A549 (cell line): ENCODE measurements at regions not wholly inside any gene's neighbourhood (a gene's known extent, or its start where the extent isn't known, plus 50 kb on each side); places are given as distances from the start of the nearest gene placed in this dataset.
A peak's percentile ranks its signal among the peaks of the same experiment; 100 is the strongest.

Source experiments
- ATAC-seq, 2 experiments: fragments of 200-7000 bp in 1 of 2; fragments of >200 bp in 1 of 2; cut with Nextera tagmentation in 1 of 2; cut with Tn5 transposase in 1 of 2; 3 replicates each; pipeline versions ENCODE4 v1.8.0 to v1.9.1; 2018 to 2020; ENCODE audit warnings: mild to moderate bottlenecking in 1 of 2, moderate library complexity in 1 of 2
- CTCF ChIA-PET: fragments of 300-600 bp; sonication (Branson Sonifier 250); formaldehyde crosslinking; extraction: SDS; loops from one replicate; lab custom pipeline; 2021; ENCODE audit warnings: antibody characterized with exemption, inconsistent platforms; lab: Yijun Ruan, JAX
- POLR2A ChIA-PET: fragments of 350-600 bp; formaldehyde crosslinking; extraction: SDS; loops from one replicate; lab custom pipeline; 2021; ENCODE audit warnings: antibody characterized with exemption, inconsistent platforms; lab: Yijun Ruan, JAX
- DNase-seq, 2 experiments: peaks; one replicate each; pipeline versions ENCODE4 v3.0.0 to v3.0.0-alpha.2; 2011 to 2016; ENCODE audit warnings: low read depth in 1 of 2, low spot score in 1 of 2
- FAIRE-seq: peaks from 2 replicates; lab custom pipeline; 2011; peaks lifted over from hg19 to GRCh38; lab: Jason Lieb, UNC
- H3K27ac ChIP-seq, 2 experiments: fragments of >200 bp; sonication (Bioruptor Twin); formaldehyde crosslinking; 3 replicates each; pipeline ENCODE4 v1.5.1; 2016 to 2017
- H3K4me1 ChIP-seq: fragments of >200 bp; sonication (Bioruptor Twin); formaldehyde crosslinking; 3 replicates; pipeline ENCODE4 v1.6.1; 2016
- H3K4me2 ChIP-seq: fragments of >200 bp; sonication (Bioruptor Twin); formaldehyde crosslinking; 3 replicates; pipeline ENCODE4 v1.6.1; 2016
- H3K4me3 ChIP-seq: fragments of >200 bp; sonication (Bioruptor Twin); formaldehyde crosslinking; 3 replicates; pipeline ENCODE4 v1.5.1; 2016
- H3K9me3 ChIP-seq: fragments of >200 bp; sonication (Bioruptor Twin); formaldehyde crosslinking; 3 replicates; pipeline ENCODE4 v1.6.1; 2016
- ATOH8 ChIP-seq: fragments of 250-450 bp; sonication (Bioruptor Pico); IDR thresholded peaks from 2 replicates; pipeline ENCODE4 v1.5.0; 2020; ENCODE audit warnings: low read depth, mild to moderate bottlenecking, moderate library complexity
- BHLHE40 ChIP-seq: IDR thresholded peaks from 2 replicates; pipeline ENCODE4 v1.6.1; 2012; ENCODE audit warnings: low read depth, low read length, inconsistent platforms
- CTCF ChIP-seq: fragments of >200 bp; sonication (Bioruptor Twin); formaldehyde crosslinking; IDR thresholded peaks from 3 replicates; pipeline ENCODE4 v1.5.1; 2016
- ELK1 ChIP-seq: fragments of 150-350 bp; IDR thresholded peaks from 2 replicates; pipeline ENCODE4 v1.6.1; 2014; ENCODE audit warnings: low read depth, mild to moderate bottlenecking, low read length
- EP300 ChIP-seq, 2 experiments: fragments of >200 bp; sonication (Bioruptor Twin); formaldehyde crosslinking; IDR thresholded peaks; 2 replicates in 1 of 2; 3 replicates in 1 of 2; pipeline ENCODE4 v1.6.1; 2016 to 2017
- ESRRA ChIP-seq: fragments of 150-350 bp; IDR thresholded peaks from 2 replicates; pipeline ENCODE4 v1.6.1; 2014; ENCODE audit warnings: mild to moderate bottlenecking, low read length, borderline replicate concordance
- FOSL2 ChIP-seq, 2 experiments: fragments of 450-650 bp in 1 of 2; fragments of >200 bp in 1 of 2; sonication (Bioruptor Twin) in 1 of 2; formaldehyde crosslinking; IDR thresholded peaks; 2 replicates each; pipeline versions ENCODE4 v1.5.0 to v1.6.1; 2016 to 2020; ENCODE audit warnings: mild to moderate bottlenecking in 1 of 2, moderate library complexity in 1 of 2
- HOXB5 ChIP-seq: fragments of 250-450 bp; sonication (Bioruptor Pico); IDR thresholded peaks from 2 replicates; pipeline ENCODE4 v1.5.0; 2020; ENCODE audit warnings: mild to moderate bottlenecking, moderate library complexity
- JUN ChIP-seq, 2 experiments: fragments of >200 bp; sonication (Bioruptor Twin); formaldehyde crosslinking; IDR thresholded peaks; 2 replicates in 1 of 2; 3 replicates in 1 of 2; pipeline ENCODE4 v1.6.1; 2016 to 2017
- MAX ChIP-seq: IDR thresholded peaks from 2 replicates; pipeline ENCODE4 v1.6.1; 2012
- MYC ChIP-seq: IDR thresholded peaks from 2 replicates; pipeline ENCODE4 v1.6.1; 2012; ENCODE audit warnings: mild to moderate bottlenecking, inconsistent platforms, low read length, improper control_type of control experiment, borderline replicate concordance
- NPAS2 ChIP-seq: fragments of 250-450 bp; sonication (Bioruptor Pico); IDR thresholded peaks from 2 replicates; pipeline ENCODE4 v1.8.0; 2022; ENCODE audit warnings: mild to moderate bottlenecking, moderate library complexity, borderline replicate concordance
- NR3C1 ChIP-seq: fragments of >200 bp; sonication (Bioruptor Twin); formaldehyde crosslinking; IDR thresholded peaks from 3 replicates; pipeline ENCODE4 v1.6.1; 2017
- PBX3 ChIP-seq: IDR thresholded peaks from 2 replicates; pipeline ENCODE4 v1.6.1; 2012
- RAD21 ChIP-seq, 2 experiments: fragments of >200 bp in 1 of 2; sonication (Bioruptor Twin) in 1 of 2; formaldehyde crosslinking in 1 of 2; IDR thresholded peaks in 1 of 2; conservative IDR thresholded peaks in 1 of 2; 2 replicates in 1 of 2; 3 replicates in 1 of 2; pipeline ENCODE4 v1.6.1; 2012 to 2018; ENCODE audit warnings: inconsistent platforms in 1 of 2
- RCOR1 ChIP-seq: fragments of 150-350 bp; IDR thresholded peaks from 2 replicates; pipeline ENCODE4 v1.6.1; 2014; ENCODE audit warnings: antibody characterized with exemption, low read length, low read depth
- REST ChIP-seq: fragments of 200-600 bp; sonication (generic); IDR thresholded peaks from 2 replicates; pipeline ENCODE4 v1.6.1; 2016; ENCODE audit warnings: antibody characterized with exemption, mild to moderate bottlenecking, moderate library complexity
- RNF2 ChIP-seq: fragments of 200-600 bp; sonication (generic); IDR thresholded peaks from 2 replicates; pipeline ENCODE4 v1.6.1; 2016; ENCODE audit warnings: low read depth, mild to moderate bottlenecking, antibody characterized with exemption, moderate library complexity, borderline replicate concordance
- USF2 ChIP-seq: fragments of 450-650 bp; IDR thresholded peaks from 2 replicates; pipeline ENCODE4 v1.6.1; 2014; ENCODE audit warnings: antibody characterized with exemption
- ZFP36 ChIP-seq: fragments of 450-650 bp; IDR thresholded peaks from 2 replicates; pipeline ENCODE4 v1.6.1; 2014; ENCODE audit warnings: borderline replicate concordance; ENCODE audit not compliant: partially characterized antibody
- WGBS: methylation state at CpG from one replicate; pipeline ENCODE4 v1.1.6; 2017; ENCODE audit errors: missing lambda C conversion rate; 5-methylcytosine and 5-hydroxymethylcytosine counted together

GRCh38 chr10:60662917-60663614, 115.2 kb upstream of the CDK1 start:
- H3K4me2 ChIP-seq, result peak overlapping the region; percentile 25; the same call in 2 of the 3 replicates
- FAIRE-seq (no peak), ATAC-seq (peak; percentile 59 to 87; a peak in 4 of 6 replicates), DNase-seq (no peak)
- WGBS, result 64% methylated on average over 4 of the region's 4 CpGs
- no peak overlapping the region for H3K4me3 ChIP-seq
- H3K9me3 ChIP-seq, result peaks cover 9% of the 10 kb centered on the region; the same call in 2 of the 3 replicates
- CTCF ChIA-PET, result interaction anchor here (0.6 kb wide), 1 partner anchor 43 kb away, joined by 3 read pairs; no protein-coding TSS in a partner anchor
- H3K27ac ChIP-seq, result peak overlapping the region; percentile 29 to 49; a peak in 3 of 6 replicates
- peaks cover 22% of the 10 kb centered on the region for H3K4me1 ChIP-seq
- POLR2A ChIA-PET, result no interaction called here
- no peak for TF ChIP-seq FOSL2 (IDR thresholded peaks at IDR 0.05)
- no peak for TF ChIP-seq FOSL2 (CRISPR knock-in tag; IDR thresholded peaks at IDR 0.05)
- no peak for TF ChIP-seq REST
- TF ChIP-seq PBX3, result no peak
- no peak for TF ChIP-seq EP300 (IDR thresholded peaks at IDR 0.05)
- TF ChIP-seq ESRRA, result no peak
- no peak for TF ChIP-seq JUN (IDR thresholded peaks at IDR 0.05)
- no peak for TF ChIP-seq MYC
- TF ChIP-seq CTCF, result no peak
- no peak for TF ChIP-seq RCOR1
- TF ChIP-seq ZFP36, result no peak
- TF ChIP-seq NR3C1, result no peak
- no peak for TF ChIP-seq NPAS2 (CRISPR knock-in tag)
- no peak for TF ChIP-seq BHLHE40
- no peak for TF ChIP-seq ELK1
- TF ChIP-seq USF2, result no peak
- no peak for TF ChIP-seq RNF2
- no peak for TF ChIP-seq RAD21 (conservative IDR thresholded peaks at IDR 0.05 in 1 of 2, IDR thresholded peaks at IDR 0.05 in 1 of 2)
- TF ChIP-seq MAX, result no peak
- no peak for TF ChIP-seq ATOH8 (CRISPR knock-in tag)
- TF ChIP-seq HOXB5 (CRISPR knock-in tag), result no peak
